ENCODE measurements at regions not wholly inside any gene's neighbourhood (a gene's known extent, or its start where the extent isn't known, plus 50 kb on each side); places are given as distances from the start of the nearest gene placed in this dataset.

- TF ChIP-seq EZH2 (IDR thresholded peaks at IDR 0.05) (no peak), POLR2AphosphoS5 (IDR thresholded peaks at IDR 0.05; ENCODE audit: borderline replicate concordance, low read depth, low read length) (no peak)
Observed at GRCh38 chr18:24735624-24736231, 275.3 kb downstream of the HRH4 start.
